ENCODE measurements at regions not wholly inside any gene's neighbourhood (a gene's known extent, or its start where the extent isn't known, plus 50 kb on each side); places are given as distances from the start of the nearest gene placed in this dataset.

DNA sequence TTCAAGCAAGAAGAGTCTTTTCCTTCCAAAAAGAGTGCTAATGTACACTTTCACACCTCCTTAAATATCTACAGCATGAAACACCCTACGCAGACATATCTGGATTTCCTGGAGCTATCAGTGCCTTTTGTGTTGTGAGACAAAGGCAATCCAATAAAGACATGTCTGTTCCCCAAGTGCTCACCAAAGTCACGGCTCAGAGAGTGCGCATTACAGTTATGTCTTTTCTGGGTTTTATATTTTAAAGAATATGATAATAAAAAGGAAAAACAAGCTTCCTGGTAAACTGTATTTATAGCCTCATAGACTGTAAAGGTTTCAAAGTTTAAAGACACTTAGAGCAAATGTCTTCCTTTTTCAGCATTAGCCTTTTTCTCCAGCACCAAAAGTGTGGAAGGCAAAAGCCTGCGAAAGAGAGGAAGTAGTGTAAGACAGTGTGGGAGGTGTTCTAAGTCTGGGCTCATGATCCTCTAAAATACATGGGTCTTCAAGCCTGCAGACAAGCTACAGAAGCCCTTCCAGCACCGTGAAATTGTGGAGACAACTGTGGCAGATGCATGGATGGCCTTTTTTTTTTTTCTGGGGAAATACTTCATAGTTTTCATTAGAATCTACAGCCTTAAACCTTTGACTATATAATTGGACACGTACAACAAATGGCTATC lies 135.0 kb upstream of the SLC35B3 start:
- Histone ChIP-seq H2BK20ac (ENCODE audit: low read depth, low read length) (no peak overlapping the region), H3K56ac (ENCODE audit: extremely low read depth, insufficient read depth, low read length) (no peak overlapping the region), H3K4me3 (ENCODE audit: insufficient read depth, low read depth, low read length) (no peak overlapping the region), H3K27ac (ENCODE audit: insufficient read depth, low read length) (no peak overlapping the region), H3K9ac (ENCODE audit: low read depth, low read length) (no peak overlapping the region), H3K9me3 (ENCODE audit: control insufficient read depth, insufficient read depth, low read length) (peaks cover 5% of the 10 kb centered on the region), H2AFZ (replicated peaks; ENCODE audit: low read length, poor library complexity) (no peak overlapping the region), H4K5ac (ENCODE audit: low read depth, low read length) (no peak overlapping the region), H3K4ac (ENCODE audit: low read depth, low read length) (no peak overlapping the region), H4K20me1 (ENCODE audit: insufficient read depth, low read length) (no peaks in the 10 kb centered on the region), H2BK15ac (ENCODE audit: low read depth, low read length) (no peak overlapping the region), H2AK5ac (ENCODE audit: low read depth, low read length) (no peak overlapping the region), H3K14ac (replicated peaks; ENCODE audit: low read depth, low read length) (no peak overlapping the region), H2BK120ac (ENCODE audit: low read depth, low read length) (no peak overlapping the region), H4K91ac (ENCODE audit: insufficient read depth, low read depth, low read length) (no peak overlapping the region), H3K79me1 (ENCODE audit: low read depth in 1 of 2, low read length in 2 of 2) (no peaks in the 10 kb centered on the region), H3K4me2 (ENCODE audit: low read depth, low read length) (no peak overlapping the region), H3K9me1 (ENCODE audit: insufficient read depth, low read length) (no peaks in the 10 kb centered on the region), H3K27me3 (ENCODE audit: control insufficient read depth, insufficient read depth, low read length) (no peaks in the 10 kb centered on the region), H2BK5ac (ENCODE audit: low read depth, low read length, poor library complexity, severe bottlenecking) (no peak overlapping the region), H3K36me3 (ENCODE audit: control insufficient read depth, insufficient read depth, low read length) (no peaks in the 10 kb centered on the region), H3K18ac (ENCODE audit: low read depth, low read length) (no peak overlapping the region), H4K8ac (ENCODE audit: low read depth in 2 of 2, low read length in 2 of 2) (no peak overlapping the region), H2AK9ac (replicated peaks; ENCODE audit: low read depth, low read length, poor library complexity) (no peak overlapping the region), H3K4me1 (ENCODE audit: control insufficient read depth, insufficient read depth, low read length) (no peaks in the 10 kb centered on the region), H3K23ac (ENCODE audit: low read depth, low read length) (no peak overlapping the region)
- DNase-seq (no peak), ATAC-seq (ENCODE audit: low read depth) (no peak)
- POLR2A ChIA-PET (ENCODE audit: unreplicated experiment): no interaction called here
- in situ Hi-C loops (cut with MboI; ENCODE audit: low sequenced_read_pairs): no loop called here
- intact Hi-C loops (cut with micrococcal nuclease): no loop called here
- TF ChIP-seq NFE2L2 (IDR thresholded peaks at IDR 0.05; ENCODE audit: low read depth, low read length) (no peak), RAD21 (IDR thresholded peaks at IDR 0.05; ENCODE audit: low read length) (no peak), BHLHE40 (IDR thresholded peaks at IDR 0.05; ENCODE audit: low read depth, low read length) (no peak), MAFK (IDR thresholded peaks at IDR 0.05; ENCODE audit: low read depth, low read length) (no peak), POLR2A (IDR thresholded peaks at IDR 0.05; ENCODE audit: low read depth, low read length) (no peak), RCOR1 (IDR thresholded peaks at IDR 0.05; ENCODE audit: insufficient replicate concordance, low read length) (no peak), SMC3 (IDR thresholded peaks at IDR 0.05; ENCODE audit: low read depth, low read length) (no peak), RFX5 (IDR thresholded peaks at IDR 0.05; ENCODE audit: low read depth, low read length) (no peak), CEBPB (IDR thresholded peaks at IDR 0.05; ENCODE audit: low read depth, low read length) (no peak), MXI1 (IDR thresholded peaks at IDR 0.05; ENCODE audit: borderline replicate concordance, low read depth, low read length) (no peak), FOS (IDR thresholded peaks at IDR 0.05; ENCODE audit: low read depth, low read length) (no peak), CHD1 (IDR thresholded peaks at IDR 0.05; ENCODE audit: low read depth, low read length) (no peak), MAZ (IDR thresholded peaks at IDR 0.05; ENCODE audit: borderline replicate concordance, low read depth, low read length) (no peak)
- TF ChIP-seq, protein P1, sequence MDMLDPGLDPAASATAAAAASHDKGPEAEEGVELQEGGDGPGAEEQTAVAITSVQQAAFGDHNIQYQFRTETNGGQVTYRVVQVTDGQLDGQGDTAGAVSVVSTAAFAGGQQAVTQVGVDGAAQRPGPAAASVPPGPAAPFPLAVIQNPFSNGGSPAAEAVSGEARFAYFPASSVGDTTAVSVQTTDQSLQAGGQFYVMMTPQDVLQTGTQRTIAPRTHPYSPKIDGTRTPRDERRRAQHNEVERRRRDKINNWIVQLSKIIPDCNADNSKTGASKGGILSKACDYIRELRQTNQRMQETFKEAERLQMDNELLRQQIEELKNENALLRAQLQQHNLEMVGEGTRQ (IDR thresholded peaks at IDR 0.05; ENCODE audit: low read depth, low read length): no peak
- TF ChIP-seq, protein P2, sequence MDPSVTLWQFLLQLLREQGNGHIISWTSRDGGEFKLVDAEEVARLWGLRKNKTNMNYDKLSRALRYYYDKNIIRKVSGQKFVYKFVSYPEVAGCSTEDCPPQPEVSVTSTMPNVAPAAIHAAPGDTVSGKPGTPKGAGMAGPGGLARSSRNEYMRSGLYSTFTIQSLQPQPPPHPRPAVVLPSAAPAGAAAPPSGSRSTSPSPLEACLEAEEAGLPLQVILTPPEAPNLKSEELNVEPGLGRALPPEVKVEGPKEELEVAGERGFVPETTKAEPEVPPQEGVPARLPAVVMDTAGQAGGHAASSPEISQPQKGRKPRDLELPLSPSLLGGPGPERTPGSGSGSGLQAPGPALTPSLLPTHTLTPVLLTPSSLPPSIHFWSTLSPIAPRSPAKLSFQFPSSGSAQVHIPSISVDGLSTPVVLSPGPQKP (IDR thresholded peaks at IDR 0.05; ENCODE audit: borderline replicate concordance, low read depth, low read length): no peak
- TF ChIP-seq, protein P3, sequence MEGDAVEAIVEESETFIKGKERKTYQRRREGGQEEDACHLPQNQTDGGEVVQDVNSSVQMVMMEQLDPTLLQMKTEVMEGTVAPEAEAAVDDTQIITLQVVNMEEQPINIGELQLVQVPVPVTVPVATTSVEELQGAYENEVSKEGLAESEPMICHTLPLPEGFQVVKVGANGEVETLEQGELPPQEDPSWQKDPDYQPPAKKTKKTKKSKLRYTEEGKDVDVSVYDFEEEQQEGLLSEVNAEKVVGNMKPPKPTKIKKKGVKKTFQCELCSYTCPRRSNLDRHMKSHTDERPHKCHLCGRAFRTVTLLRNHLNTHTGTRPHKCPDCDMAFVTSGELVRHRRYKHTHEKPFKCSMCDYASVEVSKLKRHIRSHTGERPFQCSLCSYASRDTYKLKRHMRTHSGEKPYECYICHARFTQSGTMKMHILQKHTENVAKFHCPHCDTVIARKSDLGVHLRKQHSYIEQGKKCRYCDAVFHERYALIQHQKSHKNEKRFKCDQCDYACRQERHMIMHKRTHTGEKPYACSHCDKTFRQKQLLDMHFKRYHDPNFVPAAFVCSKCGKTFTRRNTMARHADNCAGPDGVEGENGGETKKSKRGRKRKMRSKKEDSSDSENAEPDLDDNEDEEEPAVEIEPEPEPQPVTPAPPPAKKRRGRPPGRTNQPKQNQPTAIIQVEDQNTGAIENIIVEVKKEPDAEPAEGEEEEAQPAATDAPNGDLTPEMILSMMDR (conservative IDR thresholded peaks at IDR 0.05; ENCODE audit: low read depth, low read length): no peak
- CTCF ChIA-PET: no interaction called here
- dilution Hi-C loops (cut with HindIII; ENCODE audit: low sequenced_read_pairs, unreplicated experiment): no loop called here
- no TSS peak for BruUV-seq (replicated peaks)
- WGBS, 2 experiments (ENCODE audit: extremely low coverage in 2 of 2, insufficient read length in 1 of 2): no CpG with 5 or more reads among the region's 6 CpGs
